WTC11 (cell line): ENCODE measurements at regions not wholly inside any gene's neighbourhood (a gene's known extent, or its start where the extent isn't known, plus 50 kb on each side); places are given as distances from the start of the nearest gene placed in this dataset.

ENCODE experiments used
- CREM ChIP-seq: sonication (generic); formaldehyde crosslinking; IDR thresholded peaks from 2 replicates; pipeline ENCODE4 v1.8.1; 2022; ENCODE audit warnings: mild to moderate bottlenecking, missing genetic modification reagents, moderate library complexity
- CTCF ChIP-seq: fragments of 200-600 bp; IDR thresholded peaks from 2 replicates; pipeline ENCODE4 v1.8.0; 2022; ENCODE audit warnings: antibody characterized with exemption
- E2F1 ChIP-seq: sonication (generic); formaldehyde crosslinking; IDR thresholded peaks from 2 replicates; pipeline ENCODE4 v1.8.0; 2022; ENCODE audit warnings: mild to moderate bottlenecking, missing genetic modification reagents
- E2F4 ChIP-seq: sonication (generic); formaldehyde crosslinking; IDR thresholded peaks from 2 replicates; pipeline ENCODE4 v1.8.1; 2022; ENCODE audit warnings: low read depth, mild to moderate bottlenecking, moderate library complexity, missing genetic modification reagents, borderline replicate concordance
- FOXP4 ChIP-seq: sonication (generic); formaldehyde crosslinking; IDR thresholded peaks from 2 replicates; pipeline ENCODE4 v1.8.0; 2022; ENCODE audit warnings: mild to moderate bottlenecking, missing genetic modification reagents
- GTF2I ChIP-seq: fragments of 250-450 bp; sonication (Bioruptor Pico); conservative IDR thresholded peaks from 2 replicates; pipeline ENCODE4 v1.4.0; 2021; ENCODE audit warnings: mild to moderate bottlenecking
- JUN ChIP-seq: sonication (generic); formaldehyde crosslinking; IDR thresholded peaks from 2 replicates; pipeline ENCODE4 v1.8.0; 2023; ENCODE audit warnings: mild to moderate bottlenecking, missing genetic modification reagents
- MAX ChIP-seq: sonication (generic); formaldehyde crosslinking; IDR thresholded peaks from 2 replicates; pipeline ENCODE4 v1.8.0; 2022; ENCODE audit warnings: mild to moderate bottlenecking, missing genetic modification reagents
- MLX ChIP-seq: sonication (generic); formaldehyde crosslinking; IDR thresholded peaks from 2 replicates; pipeline ENCODE4 v1.8.1; 2023; ENCODE audit warnings: mild to moderate bottlenecking, missing genetic modification reagents, moderate library complexity
- NFYB ChIP-seq: sonication (generic); formaldehyde crosslinking; conservative IDR thresholded peaks from 2 replicates; pipeline ENCODE4 v1.8.0; 2022; ENCODE audit warnings: low read depth, missing genetic modification reagents
- SP1 ChIP-seq: sonication (generic); formaldehyde crosslinking; conservative IDR thresholded peaks from 2 replicates; pipeline ENCODE4 v1.8.1; 2022; ENCODE audit warnings: missing genetic modification reagents
- ZMAT4 ChIP-seq: fragments of 250-450 bp; sonication (Bioruptor Pico); IDR thresholded peaks from 2 replicates; pipeline ENCODE4 v1.9.0; 2021; ENCODE audit warnings: mild to moderate bottlenecking
- ZNF423 ChIP-seq: fragments of 250-450 bp; sonication (Bioruptor Pico); IDR thresholded peaks from 2 replicates; pipeline ENCODE4 v2.1.2; 2022; ENCODE audit warnings: mild to moderate bottlenecking, moderate library complexity
- ZSCAN18 ChIP-seq: fragments of 250-450 bp; sonication (Bioruptor Pico); IDR thresholded peaks from 2 replicates; pipeline ENCODE4 v2.1.2; 2022; ENCODE audit warnings: mild to moderate bottlenecking, moderate library complexity

- no peak for TF ChIP-seq CTCF
- no peak for TF ChIP-seq NFYB (CRISPR knock-in tag)
- TF ChIP-seq ZMAT4, result no peak
- no peak for TF ChIP-seq MLX (CRISPR knock-in tag)
- TF ChIP-seq CREM (CRISPR knock-in tag), result no peak
- no peak for TF ChIP-seq MAX (CRISPR knock-in tag)
- TF ChIP-seq E2F4 (CRISPR knock-in tag), result no peak
- no peak for TF ChIP-seq SP1 (CRISPR knock-in tag)
- TF ChIP-seq GTF2I, result no peak
- no peak for TF ChIP-seq FOXP4 (CRISPR knock-in tag)
- TF ChIP-seq ZSCAN18 (CRISPR knock-in tag), result no peak
- no peak for TF ChIP-seq ZNF423 (CRISPR knock-in tag)
- TF ChIP-seq JUN (CRISPR knock-in tag), result no peak
- TF ChIP-seq E2F1 (CRISPR knock-in tag), result no peak
These were observed 545.5 kb downstream of the TCERG1L start for GRCh38 chr10:130766071-130766470.
